ENCODE measurements at regions not wholly inside any gene's neighbourhood (a gene's known extent, or its start where the extent isn't known, plus 50 kb on each side); places are given as distances from the start of the nearest gene placed in this dataset.
"Not testable (repeated sequence)": the region's sequence is repeated elsewhere in the genome, so short reads cannot be mapped to it uniquely, and the experiment has no call there.

GRCh38 chr13:82458169-82458568, 1424.1 kb downstream of the SLITRK1 start:
- no peak for ATAC-seq (ENCODE audit: low FRiP score)
- TF ChIP-seq CTCF (IDR thresholded peaks at IDR 0.05): no peak
- DNase-seq (ENCODE audit: low spot score): no peak

GRCh38 chr13:82457548-82457947, 1424.7 kb downstream of the SLITRK1 start:
- not testable (repeated sequence) for DNase-seq (ENCODE audit: low spot score)

DNA sequence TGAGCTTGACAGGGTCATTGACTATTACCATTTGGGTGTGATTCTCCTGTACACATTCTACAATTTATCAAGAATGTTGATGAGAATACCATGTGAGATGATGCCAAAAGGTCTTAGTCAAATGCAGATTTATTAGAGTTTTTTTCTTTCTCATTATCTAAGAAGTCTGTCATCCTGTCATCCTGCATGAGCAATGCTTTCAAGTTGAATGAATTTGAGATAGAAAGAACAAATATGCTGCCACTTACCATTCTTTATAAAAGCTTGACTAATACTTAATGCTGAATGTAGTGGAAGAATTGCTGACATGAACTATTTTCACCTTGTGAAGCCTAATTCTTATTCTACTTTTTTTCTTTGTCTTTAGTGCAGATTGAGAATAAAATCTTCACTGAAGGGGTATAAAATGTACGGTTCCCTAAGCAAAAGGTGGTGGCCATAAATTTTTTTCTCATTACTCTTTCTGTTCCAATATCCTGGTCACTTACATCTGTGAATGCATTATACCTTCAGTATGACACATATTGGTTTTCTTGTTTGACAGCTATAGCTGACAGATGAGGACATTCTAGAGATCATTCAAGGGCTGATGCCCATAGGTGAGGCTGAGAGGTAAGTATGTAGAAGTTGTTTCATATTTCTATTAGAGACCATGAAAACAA, 1434.7 kb downstream of the SLITRK1 start:
- ATAC-seq (ENCODE audit: low FRiP score) (no peak), DNase-seq (ENCODE audit: low spot score) (no peak)
- TF ChIP-seq CTCF (IDR thresholded peaks at IDR 0.05): no peak

More at GRCh38 chr13:82457548-82457947, 1424.7 kb downstream of the SLITRK1 start:
- ATAC-seq (ENCODE audit: low FRiP score): not testable (repeated sequence)

DNA sequence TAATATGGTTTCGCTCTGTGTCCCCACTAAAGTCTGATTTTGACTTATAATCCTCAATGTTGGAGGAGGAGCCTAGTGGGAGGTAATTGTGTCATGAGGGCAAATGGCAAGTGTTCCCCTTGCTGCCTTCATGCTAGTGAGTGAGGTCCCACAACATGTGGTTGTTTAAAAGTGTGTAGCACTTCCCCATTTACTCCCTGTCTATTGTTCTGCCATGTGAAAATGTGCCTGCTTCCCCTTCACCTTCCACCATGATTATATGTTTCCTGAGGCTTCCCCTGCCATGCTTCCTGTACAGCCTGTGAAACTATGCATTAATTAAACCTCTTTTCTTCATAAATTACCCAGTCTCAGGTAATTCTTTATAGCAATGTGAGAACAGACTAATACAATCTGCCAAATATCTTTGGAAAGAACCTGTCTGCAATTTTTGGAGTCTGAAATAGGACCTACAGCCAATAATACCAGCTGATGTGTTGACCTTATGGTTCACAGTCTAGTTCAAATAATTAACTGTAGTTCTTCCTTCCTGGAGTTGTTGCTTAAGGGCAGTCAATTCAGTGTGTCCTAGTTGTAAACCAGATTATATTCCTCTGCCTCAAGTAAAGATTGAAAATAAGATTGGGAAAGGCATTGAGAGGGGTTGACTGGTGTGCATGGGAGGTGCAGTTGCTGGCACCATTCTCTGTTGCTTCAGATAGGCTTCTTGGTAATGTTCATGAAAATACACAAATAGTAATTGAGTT, 1442.9 kb downstream of the SLITRK1 start:
- no peak for TF ChIP-seq CTCF (IDR thresholded peaks at IDR 0.05)
- no peak for ATAC-seq (ENCODE audit: low FRiP score)

GRCh38 chr13:82438320-82438719, 1444.0 kb downstream of the SLITRK1 start:
- TF ChIP-seq CTCF (IDR thresholded peaks at IDR 0.05): no peak
- DNase-seq (ENCODE audit: low spot score) (no peak), ATAC-seq (ENCODE audit: low FRiP score) (no peak)

More for the DNA sequence above, 1442.9 kb downstream of the SLITRK1 start:
- DNase-seq (ENCODE audit: low spot score): no peak

- ATAC-seq (ENCODE audit: low FRiP score) (no peak), DNase-seq (ENCODE audit: low spot score) (no peak)
- TF ChIP-seq CTCF (IDR thresholded peaks at IDR 0.05): no peak
Observed at GRCh38 chr13:82436099-82436585, 1446.1 kb downstream of the SLITRK1 start.

GRCh38 chr13:82432949-82433348, 1449.3 kb downstream of the SLITRK1 start:
- no peak for TF ChIP-seq CTCF (IDR thresholded peaks at IDR 0.05)
- no peak for ATAC-seq (ENCODE audit: low FRiP score)

More at GRCh38 chr13:82432949-82433348, 1449.3 kb downstream of the SLITRK1 start:
- no peak for DNase-seq (ENCODE audit: low spot score)

Measured in omental fat pad (tissue), 3 donors.